GM10266 (cell line): ENCODE measurements at regions not wholly inside any gene's neighbourhood (a gene's known extent, or its start where the extent isn't known, plus 50 kb on each side); places are given as distances from the start of the nearest gene placed in this dataset.

Source experiments
- DNase-seq: peaks from one replicate; pipeline ENCODE4 v3.0.0; 2012; ENCODE audit errors: extremely low spot score
- CTCF ChIP-seq: IDR thresholded peaks from 2 replicates; pipeline ENCODE4 v1.5.1; 2012; ENCODE audit warnings: mild to moderate bottlenecking, low read depth; ENCODE audit not compliant: control insufficient read depth, insufficient read depth; ENCODE audit errors: missing control alignments

DNA sequence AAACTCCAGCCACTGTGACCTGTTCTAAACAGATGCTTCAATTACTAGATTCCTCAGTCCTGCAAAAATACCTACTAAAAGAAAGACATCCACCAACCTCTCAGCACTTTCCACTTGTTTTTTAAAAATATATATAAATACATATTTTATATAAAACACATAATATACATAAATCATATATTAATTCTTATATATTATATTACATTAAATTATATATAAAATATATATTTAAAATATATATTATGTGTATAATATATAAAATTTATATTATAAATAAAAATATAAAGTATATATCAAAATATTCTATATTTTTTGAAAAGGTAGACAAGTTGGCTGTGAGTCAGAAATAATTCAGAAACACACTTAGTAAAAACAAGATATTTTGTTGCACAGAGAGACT is 2371.8 kb upstream of the ACO1 start:
- DNase-seq, result no peak

GRCh38 chr9:30015073-30015472 is 2369.4 kb upstream of the ACO1 start:
- no peak for TF ChIP-seq CTCF
- DNase-seq, result no peak

More for the DNA sequence above, 2371.8 kb upstream of the ACO1 start:
- TF ChIP-seq CTCF, result no peak

- TF ChIP-seq CTCF, result no peak
- no peak for DNase-seq
These were observed 2364.3 kb upstream of the ACO1 start for GRCh38 chr9:30020161-30020560.

DNA sequence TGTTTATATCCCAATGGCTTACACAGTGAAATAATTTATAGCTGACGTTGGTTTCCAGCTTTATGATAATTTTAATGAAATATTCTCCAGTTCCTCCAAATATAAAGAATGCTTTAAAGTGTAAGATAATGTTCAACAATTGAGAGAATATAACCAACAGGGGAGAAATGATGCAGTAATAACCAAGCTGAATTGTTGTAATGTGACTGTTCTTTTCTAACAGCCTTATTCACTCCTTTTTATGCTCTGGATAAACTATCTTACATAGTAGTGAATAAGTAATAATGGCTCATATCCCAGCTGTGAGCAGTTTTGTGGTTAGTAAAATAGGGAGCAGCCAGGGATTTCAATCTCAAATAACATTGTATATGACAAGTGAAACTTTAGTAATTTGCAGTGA is 2348.7 kb upstream of the ACO1 start:
- no peak for TF ChIP-seq CTCF
- no peak for DNase-seq

- TF ChIP-seq CTCF, result no peak
- no peak for DNase-seq
These were observed 2347.9 kb upstream of the ACO1 start for GRCh38 chr9:30036558-30036957.

GRCh38 chr9:30039712-30040111 is 2344.7 kb upstream of the ACO1 start:
- TF ChIP-seq CTCF, result no peak

GRCh38 chr9:30048396-30048795 is 2336.0 kb upstream of the ACO1 start:
- no peak for DNase-seq
- TF ChIP-seq CTCF, result no peak

More at GRCh38 chr9:30039712-30040111, 2344.7 kb upstream of the ACO1 start:
- no peak for DNase-seq
